Endothelial cell of umbilical vein (primary cell): ENCODE measurements at regions not wholly inside any gene's neighbourhood (a gene's known extent, or its start where the extent isn't known, plus 50 kb on each side); places are given as distances from the start of the nearest gene placed in this dataset.

Experiments
- EZH2 ChIP-seq: IDR thresholded peaks from 2 replicates; pipeline ENCODE4 v1.6.1; 2012; ENCODE audit warnings: borderline replicate concordance, low read depth, mild to moderate bottlenecking, moderate library complexity, low read length, inconsistent platforms; ENCODE audit not compliant: severe bottlenecking
- GATA2 ChIP-seq: IDR thresholded peaks from 2 replicates; pipeline ENCODE4 v1.7.0; 2011; ENCODE audit warnings: low read depth, mild to moderate bottlenecking, moderate library complexity, mixed read lengths, low read length; ENCODE audit not compliant: insufficient read length, insufficient read depth
- JUN ChIP-seq: IDR thresholded peaks from 2 replicates; pipeline ENCODE4 v1.6.1; 2011; ENCODE audit warnings: borderline replicate concordance, low read depth; ENCODE audit not compliant: insufficient read length, insufficient read depth
- MYC ChIP-seq: IDR thresholded peaks from one replicate; pipeline ENCODE4 v1.6.1; 2011; ENCODE audit warnings: mild to moderate bottlenecking, low read depth, low read length
- POLR2A ChIP-seq: IDR thresholded peaks from 2 replicates; pipeline ENCODE4 v1.6.1; 2012; ENCODE audit warnings: low read depth, mild to moderate bottlenecking, control low read depth, low read length
- POLR2AphosphoS5 ChIP-seq: IDR thresholded peaks from 2 replicates; pipeline ENCODE4 v1.6.1; 2012; ENCODE audit warnings: low read depth, mild to moderate bottlenecking, control low read depth, low read length, moderate library complexity; ENCODE audit not compliant: insufficient read depth
- TF ChIP-seq, protein P1 (sequence below): IDR thresholded peaks from 2 replicates; pipeline ENCODE4 v1.6.1; 2011; ENCODE audit not compliant: insufficient read depth, insufficient read length
- TF ChIP-seq, protein P2 (sequence below), 2 donors: IDR thresholded peaks; 1 replicate in 1 of 2; 2 replicates in 1 of 2; pipeline ENCODE4 v1.5.1; 2011; ENCODE audit warnings: low read length in 2 of 2, mild to moderate bottlenecking in 2 of 2, moderate library complexity in 2 of 2, control low read depth in 1 of 2, inconsistent platforms in 1 of 2, low read depth in 1 of 2; ENCODE audit not compliant: insufficient read depth in 1 of 2; ENCODE audit errors: extremely low read depth in 1 of 2

DNA sequence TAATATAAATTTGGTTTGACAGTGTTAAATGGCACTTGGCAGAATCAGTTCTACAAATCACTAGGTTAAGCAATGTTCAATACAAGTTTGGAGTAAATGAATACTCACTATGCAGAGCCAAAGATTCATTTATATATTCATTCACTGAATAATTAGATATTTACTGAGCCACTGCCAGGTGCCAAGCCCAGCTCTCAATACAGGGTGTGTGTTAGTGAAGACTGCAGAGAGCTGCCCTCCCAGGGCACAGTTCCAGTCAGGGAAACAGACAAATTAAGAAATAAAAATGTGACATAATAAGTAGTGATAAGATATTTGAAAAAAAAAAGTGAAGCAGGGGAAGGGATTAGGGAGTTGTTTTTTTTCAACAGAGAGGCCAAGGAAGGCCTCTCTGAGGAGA, 411.7 kb downstream of the KCNRG start:
- TF ChIP-seq, protein P1, sequence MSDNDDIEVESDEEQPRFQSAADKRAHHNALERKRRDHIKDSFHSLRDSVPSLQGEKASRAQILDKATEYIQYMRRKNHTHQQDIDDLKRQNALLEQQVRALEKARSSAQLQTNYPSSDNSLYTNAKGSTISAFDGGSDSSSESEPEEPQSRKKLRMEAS: no peak
- TF ChIP-seq POLR2A: no peak
- TF ChIP-seq, protein P2, sequence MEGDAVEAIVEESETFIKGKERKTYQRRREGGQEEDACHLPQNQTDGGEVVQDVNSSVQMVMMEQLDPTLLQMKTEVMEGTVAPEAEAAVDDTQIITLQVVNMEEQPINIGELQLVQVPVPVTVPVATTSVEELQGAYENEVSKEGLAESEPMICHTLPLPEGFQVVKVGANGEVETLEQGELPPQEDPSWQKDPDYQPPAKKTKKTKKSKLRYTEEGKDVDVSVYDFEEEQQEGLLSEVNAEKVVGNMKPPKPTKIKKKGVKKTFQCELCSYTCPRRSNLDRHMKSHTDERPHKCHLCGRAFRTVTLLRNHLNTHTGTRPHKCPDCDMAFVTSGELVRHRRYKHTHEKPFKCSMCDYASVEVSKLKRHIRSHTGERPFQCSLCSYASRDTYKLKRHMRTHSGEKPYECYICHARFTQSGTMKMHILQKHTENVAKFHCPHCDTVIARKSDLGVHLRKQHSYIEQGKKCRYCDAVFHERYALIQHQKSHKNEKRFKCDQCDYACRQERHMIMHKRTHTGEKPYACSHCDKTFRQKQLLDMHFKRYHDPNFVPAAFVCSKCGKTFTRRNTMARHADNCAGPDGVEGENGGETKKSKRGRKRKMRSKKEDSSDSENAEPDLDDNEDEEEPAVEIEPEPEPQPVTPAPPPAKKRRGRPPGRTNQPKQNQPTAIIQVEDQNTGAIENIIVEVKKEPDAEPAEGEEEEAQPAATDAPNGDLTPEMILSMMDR (IDR thresholded peaks at IDR 0.05; ENCODE audit: extremely low read depth in 1 of 2, insufficient read depth in 1 of 2, low read depth in 1 of 2, low read length in 2 of 2): no peak
- TF ChIP-seq EZH2: no peak
- no peak for TF ChIP-seq POLR2AphosphoS5
- TF ChIP-seq JUN: no peak
- no peak for TF ChIP-seq GATA2
- TF ChIP-seq MYC: no peak
